SK-N-SH treated with all-trans-retinoic acid at 6 μM for 48 hours (cell line): ENCODE measurements at regions not wholly inside any gene's neighbourhood (a gene's known extent, or its start where the extent isn't known, plus 50 kb on each side); places are given as distances from the start of the nearest gene placed in this dataset.

ENCODE experiments used
- ATAC-seq: fragments of 200-7000 bp; cut with Tn5 transposase; 3 replicates; pipeline ENCODE4 v1.9.1; 2020; ENCODE audit warnings: mild to moderate bottlenecking, moderate library complexity
- BACH2 ChIP-seq: fragments of 250-450 bp; sonication (Bioruptor Pico); IDR thresholded peaks from 2 replicates; pipeline ENCODE4 v1.9.0; 2021; ENCODE audit warnings: mild to moderate bottlenecking, borderline replicate concordance
- CREB5 ChIP-seq: fragments of 250-450 bp; sonication (Bioruptor Pico); IDR thresholded peaks from 2 replicates; pipeline ENCODE4 v1.5.1; 2020; ENCODE audit warnings: low read depth, mild to moderate bottlenecking, moderate library complexity
- CSRNP3 ChIP-seq: fragments of 250-450 bp; sonication (Bioruptor Pico); IDR thresholded peaks from 2 replicates; pipeline ENCODE4 v1.5.1; 2021; ENCODE audit warnings: mild to moderate bottlenecking, moderate library complexity
- ESRRG ChIP-seq: fragments of 250-450 bp; sonication (Bioruptor Pico); IDR thresholded peaks from 2 replicates; pipeline ENCODE4 v1.6.1; 2021; ENCODE audit warnings: mild to moderate bottlenecking
- GLIS3 ChIP-seq: fragments of 250-450 bp; sonication (Bioruptor Pico); IDR thresholded peaks from 2 replicates; pipeline ENCODE4 v1.5.0; 2020; ENCODE audit warnings: mild to moderate bottlenecking, moderate library complexity
- ISL1 ChIP-seq: fragments of 250-450 bp; sonication (Bioruptor Pico); IDR thresholded peaks from 2 replicates; pipeline ENCODE4 v2.1.2; 2022; ENCODE audit warnings: mild to moderate bottlenecking, moderate library complexity
- OSR1 ChIP-seq: fragments of 250-450 bp; sonication (Bioruptor Pico); IDR thresholded peaks from 2 replicates; pipeline ENCODE4 v1.8.0; 2022; ENCODE audit warnings: moderate library complexity, mild to moderate bottlenecking, inconsistent platforms
- PATZ1 ChIP-seq: fragments of 250-450 bp; sonication (Bioruptor Pico); IDR thresholded peaks from 2 replicates; pipeline ENCODE4 v1.8.0; 2020; ENCODE audit warnings: mild to moderate bottlenecking, moderate library complexity, borderline replicate concordance
- POU6F1 ChIP-seq: fragments of 250-450 bp; sonication (Bioruptor Pico); IDR thresholded peaks from 2 replicates; pipeline ENCODE4 v1.8.0; 2021; ENCODE audit warnings: low read depth, mild to moderate bottlenecking, moderate library complexity, borderline replicate concordance
- PPARA ChIP-seq: fragments of 250-450 bp; sonication (Bioruptor Pico); IDR thresholded peaks from 2 replicates; pipeline ENCODE4 v1.5.0; 2020; ENCODE audit warnings: mild to moderate bottlenecking, borderline replicate concordance
- RARB ChIP-seq: fragments of 250-450 bp; sonication (Bioruptor Pico); IDR thresholded peaks from 2 replicates; pipeline ENCODE4 v1.8.0; 2021; ENCODE audit warnings: mild to moderate bottlenecking, moderate library complexity
- SNAI2 ChIP-seq: fragments of 250-450 bp; sonication (Bioruptor Pico); IDR thresholded peaks from 2 replicates; pipeline ENCODE4 v1.5.0; 2020; ENCODE audit warnings: mild to moderate bottlenecking, moderate library complexity
- TCF4 ChIP-seq: fragments of 250-450 bp; sonication (Bioruptor Pico); IDR thresholded peaks from 2 replicates; pipeline ENCODE4 v1.8.0; 2021; ENCODE audit warnings: mild to moderate bottlenecking, moderate library complexity, borderline replicate concordance
- TOX ChIP-seq: fragments of 250-450 bp; sonication (Bioruptor Pico); IDR thresholded peaks from 2 replicates; pipeline ENCODE4 v1.8.0; 2021; ENCODE audit warnings: mild to moderate bottlenecking, moderate library complexity, borderline replicate concordance
- TSHZ2 ChIP-seq: fragments of 250-450 bp; sonication (Bioruptor Pico); IDR thresholded peaks from 2 replicates; pipeline ENCODE4 v1.5.0; 2020; ENCODE audit warnings: mild to moderate bottlenecking, moderate library complexity
- ZC3H10 ChIP-seq: fragments of 250-450 bp; sonication (Bioruptor Pico); IDR thresholded peaks from 2 replicates; pipeline ENCODE4 v1.5.1; 2021; ENCODE audit warnings: mild to moderate bottlenecking, moderate library complexity
- ZFP3 ChIP-seq: fragments of 250-450 bp; sonication (Bioruptor Pico); IDR thresholded peaks from 2 replicates; pipeline ENCODE4 v1.5.0; 2020; ENCODE audit warnings: mild to moderate bottlenecking, moderate library complexity
- ZFP30 ChIP-seq: fragments of 450-650 bp; formaldehyde crosslinking; IDR thresholded peaks from 2 replicates; pipeline ENCODE4 v1.5.0; 2022; ENCODE audit warnings: mild to moderate bottlenecking, moderate library complexity
- ZNF8 ChIP-seq: fragments of 450-650 bp; formaldehyde crosslinking; IDR thresholded peaks from 2 replicates; pipeline ENCODE4 v1.5.0; 2020; ENCODE audit warnings: mild to moderate bottlenecking, moderate library complexity

- no peak for ATAC-seq
Observed at GRCh38 chr14:30355431-30355913, 203.5 kb upstream of the G2E3 start.

GRCh38 chr14:30356438-30357202 lies 202.3 kb upstream of the G2E3 start:
- ATAC-seq = no peak
- TF ChIP-seq ISL1 (CRISPR knock-in tag) = no peak

More at GRCh38 chr14:30355431-30355913, 203.5 kb upstream of the G2E3 start:
- TF ChIP-seq POU6F1 (CRISPR knock-in tag) (no peak), ZFP3 (CRISPR knock-in tag) (no peak), ZNF8 (CRISPR knock-in tag) (no peak), CREB5 (no peak), ESRRG (no peak), TCF4 (CRISPR knock-in tag) (no peak), OSR1 (CRISPR knock-in tag) (no peak), GLIS3 (no peak), RARB (CRISPR knock-in tag) (no peak), ZC3H10 (no peak), ISL1 (CRISPR knock-in tag) (no peak), ZFP30 (CRISPR knock-in tag) (no peak), TOX (no peak), SNAI2 (CRISPR knock-in tag) (no peak), PATZ1 (CRISPR knock-in tag) (no peak), TSHZ2 (CRISPR knock-in tag) (no peak)

- TF ChIP-seq ISL1 (CRISPR knock-in tag) (no peak), RARB (CRISPR knock-in tag) (no peak), TOX (no peak), TSHZ2 (CRISPR knock-in tag) (no peak), CSRNP3 (CRISPR knock-in tag) (no peak), GLIS3 (no peak), ZFP3 (CRISPR knock-in tag) (no peak), ZNF8 (CRISPR knock-in tag) (no peak), CREB5 (no peak), BACH2 (CRISPR knock-in tag) (no peak), ESRRG (no peak), PPARA (no peak)
- no peak for ATAC-seq
Observed at GRCh38 chr14:30357791-30358190, 201.2 kb upstream of the G2E3 start.
